ENCODE measurements at regions not wholly inside any gene's neighbourhood (a gene's known extent, or its start where the extent isn't known, plus 50 kb on each side); places are given as distances from the start of the nearest gene placed in this dataset.

DNA sequence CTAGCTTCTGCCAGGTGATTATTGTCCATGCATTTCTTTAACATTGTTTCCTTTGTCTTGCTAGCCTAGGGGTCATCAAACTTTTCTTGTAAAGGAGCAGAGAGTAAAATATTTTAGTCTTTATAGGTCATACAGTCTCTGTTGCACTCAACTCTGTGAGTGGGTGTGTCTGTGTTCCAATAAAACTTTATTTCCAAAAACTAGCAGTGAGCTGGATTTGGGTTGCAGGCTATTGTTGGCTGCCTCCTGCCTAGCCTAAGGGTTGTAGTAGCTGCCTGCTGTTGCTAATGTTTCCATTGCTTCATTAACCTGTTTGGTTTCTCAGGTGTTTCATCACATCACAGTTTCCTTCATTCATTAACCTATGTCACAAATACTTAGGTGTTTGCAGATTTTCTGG is 64.0 kb upstream of the DCP1A start:
- TF ChIP-seq EP300 (IDR thresholded peaks at IDR 0.05) (no peak), POLR2A (IDR thresholded peaks at IDR 0.05) (no peak), POLR2AphosphoS5 (IDR thresholded peaks at IDR 0.05) (no peak)
- TF ChIP-seq, protein P1, sequence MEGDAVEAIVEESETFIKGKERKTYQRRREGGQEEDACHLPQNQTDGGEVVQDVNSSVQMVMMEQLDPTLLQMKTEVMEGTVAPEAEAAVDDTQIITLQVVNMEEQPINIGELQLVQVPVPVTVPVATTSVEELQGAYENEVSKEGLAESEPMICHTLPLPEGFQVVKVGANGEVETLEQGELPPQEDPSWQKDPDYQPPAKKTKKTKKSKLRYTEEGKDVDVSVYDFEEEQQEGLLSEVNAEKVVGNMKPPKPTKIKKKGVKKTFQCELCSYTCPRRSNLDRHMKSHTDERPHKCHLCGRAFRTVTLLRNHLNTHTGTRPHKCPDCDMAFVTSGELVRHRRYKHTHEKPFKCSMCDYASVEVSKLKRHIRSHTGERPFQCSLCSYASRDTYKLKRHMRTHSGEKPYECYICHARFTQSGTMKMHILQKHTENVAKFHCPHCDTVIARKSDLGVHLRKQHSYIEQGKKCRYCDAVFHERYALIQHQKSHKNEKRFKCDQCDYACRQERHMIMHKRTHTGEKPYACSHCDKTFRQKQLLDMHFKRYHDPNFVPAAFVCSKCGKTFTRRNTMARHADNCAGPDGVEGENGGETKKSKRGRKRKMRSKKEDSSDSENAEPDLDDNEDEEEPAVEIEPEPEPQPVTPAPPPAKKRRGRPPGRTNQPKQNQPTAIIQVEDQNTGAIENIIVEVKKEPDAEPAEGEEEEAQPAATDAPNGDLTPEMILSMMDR (IDR thresholded peaks at IDR 0.05) = no peak
